G401 (cell line): ENCODE measurements at regions not wholly inside any gene's neighbourhood (a gene's known extent, or its start where the extent isn't known, plus 50 kb on each side); places are given as distances from the start of the nearest gene placed in this dataset.
"Not testable (repeated sequence)": the region's sequence is repeated elsewhere in the genome, so short reads cannot be mapped to it uniquely, and the experiment has no call there.

Experiments
- DNase-seq: peaks from one replicate; pipeline ENCODE4 v3.0.0-alpha.2; 2015; ENCODE audit warnings: low spot score
- in situ Hi-C: cut with HindIII; loops from 2 replicates; pipeline ENCODE4 v1.10.0; 2016; ENCODE audit warnings: low sequenced_read_pairs, mixed read lengths

DNA sequence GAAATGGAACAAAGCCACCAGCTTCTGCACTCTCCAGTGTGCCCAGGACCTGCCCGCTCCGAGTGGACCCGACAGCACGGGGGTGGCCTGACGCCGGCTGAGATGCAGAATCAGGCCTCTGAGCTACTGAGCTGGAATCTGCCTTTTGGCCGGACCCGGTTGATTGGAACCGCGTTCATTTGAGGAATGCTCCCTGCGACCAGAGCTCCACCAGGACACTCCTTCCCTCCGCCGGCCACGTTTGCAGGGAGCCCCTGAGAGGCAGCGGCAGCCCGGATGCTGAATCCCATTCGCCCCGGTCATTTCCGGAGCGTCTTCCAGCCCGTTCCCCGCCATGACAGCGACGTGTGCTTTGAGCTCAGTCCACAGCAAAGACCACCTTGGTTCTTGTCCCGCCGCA is 392.7 kb downstream of the THBS2 start:
- in situ Hi-C loops: no loop called here
- DNase-seq: no peak

DNA sequence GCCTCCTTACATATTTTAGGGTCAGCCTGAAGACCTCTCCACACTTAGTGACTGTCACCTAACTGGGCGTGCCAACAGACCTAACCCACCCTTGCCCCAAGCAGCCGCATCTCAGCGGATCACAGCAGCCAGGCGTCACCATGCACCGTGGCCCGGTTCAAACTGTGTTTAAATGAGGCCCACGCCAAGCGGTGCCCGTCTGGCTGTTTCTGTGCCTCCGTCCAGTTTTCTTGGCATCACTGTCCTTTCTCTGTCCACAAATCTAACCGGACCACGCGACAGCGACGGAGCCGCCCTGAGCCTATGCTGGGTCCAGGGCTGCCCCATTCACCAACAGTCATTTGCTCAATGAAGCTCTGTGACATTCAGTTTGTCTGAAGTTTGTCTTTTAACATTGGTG is 393.3 kb downstream of the THBS2 start:
- no peak for DNase-seq
- in situ Hi-C loops: no loop called here

DNA sequence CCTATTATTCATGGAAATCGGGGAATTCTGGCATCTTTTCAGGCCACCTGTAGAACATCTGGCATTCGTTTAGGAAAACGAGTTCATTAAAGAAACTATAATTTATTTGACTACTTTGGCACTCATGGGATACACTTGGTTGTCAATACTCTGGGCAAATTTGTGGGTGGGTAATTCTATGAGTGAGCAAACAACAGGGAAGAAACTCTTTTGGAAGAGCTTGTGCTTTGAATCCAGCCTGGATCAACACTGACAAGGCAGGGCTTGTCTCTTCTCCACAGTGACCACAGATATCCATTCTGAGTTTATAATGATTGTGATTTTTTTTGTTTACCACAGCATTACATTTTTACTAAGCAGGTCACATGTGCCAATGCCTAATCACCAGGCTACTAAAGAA is 394.7 kb downstream of the THBS2 start:
- in situ Hi-C loops: no loop called here
- no peak for DNase-seq

DNA sequence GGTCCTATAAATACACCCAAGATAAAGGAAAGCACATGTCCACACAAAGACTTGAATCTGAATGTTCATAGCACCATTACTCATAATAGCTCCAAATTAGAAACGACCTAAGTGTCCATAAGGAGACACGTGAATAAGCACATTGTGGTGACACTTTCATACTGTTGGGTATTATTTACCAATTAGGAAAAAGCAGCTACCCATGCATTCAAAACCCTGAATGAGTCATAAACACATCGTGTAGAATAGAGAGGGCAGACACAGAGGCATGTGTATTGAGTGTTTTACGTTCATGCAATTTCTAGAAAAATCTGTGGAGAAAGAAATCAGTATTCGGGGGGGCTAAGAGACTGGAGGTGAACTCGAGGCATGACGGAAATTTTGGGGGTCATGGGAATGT is 396.7 kb downstream of the THBS2 start:
- in situ Hi-C loops: no loop called here

DNA sequence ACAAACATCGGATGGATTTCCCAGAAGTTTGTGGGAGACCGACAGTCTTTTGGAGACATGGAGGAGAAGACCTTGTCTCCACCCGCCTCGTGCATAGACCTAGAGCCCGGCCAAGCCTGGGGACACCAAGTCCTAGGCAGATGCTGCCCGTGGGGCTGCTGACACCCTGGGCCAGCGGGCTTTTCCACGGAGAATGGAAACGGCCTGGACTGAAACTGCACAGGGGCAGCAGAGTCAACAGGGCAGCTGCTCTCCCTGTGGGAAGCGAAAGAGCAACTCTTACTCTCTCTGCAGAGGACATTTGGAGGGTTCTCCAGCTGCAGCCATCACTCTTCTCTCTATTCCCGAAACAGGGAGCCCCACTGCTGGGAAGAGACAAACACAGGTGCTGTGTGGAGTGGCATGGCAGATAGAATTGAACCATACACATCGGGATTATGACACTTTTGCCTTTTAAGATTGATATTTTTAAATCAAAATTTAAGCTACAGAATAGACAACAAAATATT is 401.2 kb downstream of the THBS2 start:
- no peak for DNase-seq
- in situ Hi-C loops: no loop called here

More for the DNA sequence above, 396.7 kb downstream of the THBS2 start:
- DNase-seq: no peak

DNA sequence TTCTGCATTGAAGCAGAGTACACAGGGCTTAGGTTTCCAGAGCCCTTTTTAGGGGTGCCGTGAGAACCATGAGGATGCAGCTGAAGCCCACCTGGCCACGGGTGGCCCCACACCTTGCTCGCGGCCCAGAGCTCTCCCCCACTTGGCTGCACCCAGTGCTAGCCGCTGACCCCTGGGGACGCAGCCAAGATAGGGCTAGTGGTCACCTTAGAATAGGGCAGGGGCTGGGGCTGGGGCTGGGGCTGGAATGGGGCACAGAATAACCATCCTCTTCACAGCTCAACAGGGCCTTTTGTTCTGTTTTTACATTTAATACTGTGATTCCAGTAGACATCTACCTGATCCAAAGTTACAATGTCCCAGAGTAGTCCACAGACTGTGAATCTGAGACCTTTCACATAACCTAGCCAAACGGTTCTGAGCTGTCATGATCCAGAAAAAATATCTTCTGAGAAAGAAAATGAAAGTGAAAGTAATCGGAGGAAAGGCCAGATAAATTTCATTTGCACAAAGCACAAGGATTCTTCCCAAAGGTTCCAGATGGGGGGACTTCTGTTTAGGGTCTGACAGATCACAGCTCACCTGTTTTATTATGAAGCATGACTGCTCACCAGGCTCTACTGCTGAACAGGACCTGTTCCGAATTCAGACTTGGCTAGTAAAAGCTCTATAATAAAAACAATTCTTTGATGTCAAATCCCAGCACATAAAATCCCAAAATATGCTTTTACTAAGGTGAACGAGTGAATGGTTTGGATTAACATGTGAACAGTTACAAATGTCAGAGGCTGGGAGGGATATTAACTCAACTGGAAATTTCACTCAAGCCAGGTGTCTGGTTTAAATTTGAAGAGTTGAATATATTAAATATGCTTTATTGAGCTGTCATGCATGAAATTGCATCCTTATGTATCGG is 401.9 kb downstream of the THBS2 start:
- no peak for DNase-seq
- in situ Hi-C loops: no loop called here

DNA sequence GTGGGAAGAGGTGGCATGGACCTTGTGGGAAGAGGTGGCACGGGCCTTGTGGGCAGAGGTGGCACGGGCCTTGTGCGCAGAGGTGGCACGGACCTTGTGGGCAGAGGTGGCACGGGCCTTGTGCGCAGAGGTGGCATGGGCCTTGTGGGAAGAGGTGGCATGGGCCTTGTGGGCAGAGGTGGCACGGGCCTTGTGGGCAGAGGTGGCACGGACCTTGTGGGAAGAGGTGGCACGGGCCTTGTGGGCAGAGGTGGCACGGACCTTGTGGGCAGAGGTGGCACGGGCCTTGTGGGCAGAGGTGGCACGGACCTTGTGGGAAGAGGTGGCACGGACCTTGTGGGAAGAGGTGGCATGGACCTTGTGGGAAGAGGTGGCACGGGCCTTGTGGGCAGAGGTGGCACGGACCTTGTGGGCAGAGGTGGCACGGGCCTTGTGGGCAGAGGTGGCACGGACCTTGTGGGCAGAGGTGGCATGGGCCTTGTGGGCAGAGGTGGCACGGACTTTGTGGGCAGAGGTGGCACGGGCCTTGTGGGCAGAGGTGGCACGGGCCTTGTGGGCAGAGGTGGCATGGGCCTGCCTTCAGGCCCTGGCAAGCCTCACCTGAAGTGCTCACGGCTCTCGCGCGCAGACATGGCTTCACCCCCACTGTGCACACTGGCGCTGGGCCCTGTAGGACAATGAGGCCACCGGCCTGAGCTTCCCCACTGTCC is 403.5 kb downstream of the THBS2 start:
- in situ Hi-C loops, DNase-seq: not testable (repeated sequence)

DNA sequence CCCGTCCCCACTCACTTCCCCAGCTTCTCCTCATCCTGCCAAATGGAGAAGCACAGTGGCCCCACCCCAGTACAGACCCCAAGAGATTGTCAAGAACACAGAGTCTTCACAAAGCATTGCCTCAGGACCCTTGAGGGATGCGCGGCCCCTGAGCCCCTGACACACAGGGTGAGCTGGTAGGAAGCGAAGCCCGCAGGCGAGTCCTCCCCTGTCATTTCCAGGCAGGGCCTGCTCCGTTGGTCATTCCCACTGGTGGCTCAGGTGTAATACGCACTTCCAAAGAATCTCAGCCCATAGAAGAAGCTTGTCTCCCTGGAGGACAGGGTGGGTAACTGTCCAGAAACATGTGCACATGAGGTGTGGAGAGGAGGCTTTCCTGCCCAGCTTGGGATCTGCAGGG is 404.2 kb downstream of the THBS2 start:
- in situ Hi-C loops: no loop called here
- no peak for DNase-seq

DNA sequence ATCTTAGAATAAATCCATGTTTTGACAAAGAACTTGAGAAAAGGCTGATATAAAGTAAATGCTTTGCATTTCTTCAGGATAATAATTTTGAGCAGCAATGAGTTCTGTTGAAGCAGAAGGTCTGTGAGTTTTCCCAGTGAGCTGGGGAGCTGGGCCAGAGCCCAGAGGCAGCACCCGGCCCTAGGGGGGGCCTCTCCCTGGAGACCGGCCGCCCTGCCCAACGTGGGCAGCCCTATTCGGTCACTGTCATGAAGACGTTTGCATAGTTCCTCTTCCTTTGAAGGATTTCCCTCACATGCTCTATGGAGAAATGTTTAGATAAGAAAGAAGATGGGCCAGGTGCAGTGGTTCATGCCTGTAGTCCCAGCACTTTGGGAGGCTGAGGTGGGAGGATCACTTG is 404.8 kb downstream of the THBS2 start:
- DNase-seq: no peak
- in situ Hi-C loops: no loop called here

DNA sequence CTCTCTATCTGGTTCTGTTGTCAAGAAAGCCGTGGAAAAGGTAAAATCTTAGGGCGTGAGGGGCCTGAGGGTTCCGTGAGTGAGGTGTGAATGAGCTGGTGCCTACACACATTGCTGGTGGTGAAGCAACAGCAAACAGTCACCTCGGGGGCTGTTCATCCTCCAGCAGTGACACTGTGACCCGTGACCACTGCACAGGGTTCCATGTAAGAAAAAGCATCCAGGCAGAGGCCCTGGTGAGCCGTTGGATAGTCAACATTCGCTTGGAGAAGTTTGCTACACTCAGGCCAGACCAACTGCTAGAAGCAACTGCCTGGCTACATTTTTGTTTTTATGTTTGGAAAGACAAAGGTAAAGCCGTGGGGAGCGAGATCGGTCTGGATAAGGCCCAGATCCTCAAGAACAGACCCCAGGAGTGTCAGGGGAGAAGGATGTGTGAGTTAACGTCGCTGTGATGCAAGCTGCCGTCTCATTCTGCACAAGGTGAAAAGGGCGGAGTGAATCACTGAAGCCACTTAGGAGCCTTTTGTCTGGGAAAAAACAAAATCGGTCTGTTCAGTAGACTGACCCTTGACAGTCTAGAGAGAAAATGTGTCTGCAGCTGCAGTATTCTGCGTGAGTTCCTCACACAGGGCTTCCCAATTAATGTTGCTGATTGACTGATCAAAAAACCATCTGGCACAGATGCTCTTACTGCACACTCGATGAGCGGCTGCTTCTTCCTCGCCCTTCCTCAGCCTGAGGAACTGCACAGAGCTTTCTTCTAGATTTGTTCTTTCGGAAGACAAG is 404.0 kb downstream of the SMOC2 start:
- in situ Hi-C loops: no loop called here

DNA sequence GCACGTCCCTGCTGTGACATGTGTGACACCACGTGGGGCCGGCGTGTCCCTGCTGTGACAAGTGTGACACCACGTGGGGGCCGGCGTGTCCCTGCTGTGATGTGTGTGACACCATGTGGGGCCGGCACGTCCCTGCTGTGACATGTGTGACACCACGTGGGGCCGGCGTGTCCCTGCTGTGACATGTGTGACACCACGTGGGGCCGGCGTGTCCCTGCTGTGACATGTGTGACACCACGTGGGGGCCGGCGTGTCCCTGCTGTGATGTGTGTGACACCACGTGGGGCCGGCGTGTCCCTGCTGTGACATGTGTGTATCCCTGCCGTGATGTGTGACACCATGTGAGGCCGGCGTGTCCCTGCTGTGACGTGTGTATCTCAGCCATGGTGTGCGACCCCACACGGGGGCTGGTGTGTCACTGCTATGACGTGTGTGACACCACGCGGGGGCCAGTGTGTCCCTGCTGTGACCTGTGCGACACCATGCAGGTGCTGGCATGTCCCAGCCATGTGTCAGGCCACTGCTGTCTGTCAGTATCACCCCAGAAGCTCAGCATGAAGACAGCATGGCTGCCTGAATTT is 401.7 kb downstream of the SMOC2 start:
- DNase-seq, in situ Hi-C loops: not testable (repeated sequence)

More for the DNA sequence above, 404.0 kb downstream of the SMOC2 start:
- DNase-seq: no peak

DNA sequence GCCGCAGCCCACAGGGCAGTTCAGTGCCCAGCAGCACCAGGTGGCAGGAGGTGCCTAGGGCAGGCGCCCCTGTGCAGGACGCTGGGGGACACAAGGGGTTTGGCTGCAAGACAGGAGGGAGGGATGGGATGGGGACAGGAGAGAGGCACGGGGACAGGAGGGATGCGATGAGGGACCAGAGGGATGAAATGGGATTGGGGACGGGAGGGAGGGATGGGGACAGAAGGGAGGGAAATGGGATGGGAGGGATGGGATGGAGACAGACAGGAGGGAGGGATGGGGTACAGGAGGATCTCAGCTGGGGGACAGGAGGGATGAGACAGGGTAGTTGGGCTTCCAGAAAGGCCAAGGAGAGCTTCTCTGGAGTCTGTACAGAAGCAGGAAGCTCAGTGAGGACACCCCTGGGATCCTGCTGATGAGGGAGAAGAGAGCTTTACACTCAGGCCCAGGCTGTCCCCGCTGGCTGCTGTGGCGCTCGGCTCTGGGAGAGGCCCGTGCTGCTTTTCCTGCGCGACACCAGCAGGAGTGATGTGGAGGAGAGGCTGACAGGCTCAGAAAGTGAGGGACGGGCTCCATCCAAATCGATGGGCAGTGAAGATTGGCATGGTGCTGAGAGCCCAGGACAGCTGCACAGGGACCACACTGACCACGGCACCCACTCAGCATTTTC is 400.8 kb downstream of the SMOC2 start:
- no peak for DNase-seq

DNA sequence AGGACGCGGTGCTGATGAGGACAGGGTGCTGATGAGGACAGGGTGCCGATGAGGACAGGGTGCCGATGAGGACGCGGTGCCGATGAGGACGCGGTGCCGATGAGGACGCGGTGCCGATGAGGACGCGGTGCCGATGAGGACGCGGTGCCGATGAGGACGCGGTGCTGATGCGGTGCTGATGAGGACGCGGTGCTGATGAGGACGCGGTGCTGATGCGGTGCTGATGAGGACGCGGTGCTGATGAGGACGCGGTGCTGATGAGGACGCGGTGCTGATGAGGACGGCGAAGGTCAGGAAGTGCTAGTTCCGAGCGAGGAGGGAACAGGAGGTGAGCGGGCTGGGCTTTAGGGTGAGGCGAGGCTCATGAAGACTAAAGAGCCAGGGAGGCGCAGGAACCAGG is 399.9 kb downstream of the SMOC2 start:
- DNase-seq, in situ Hi-C loops: not testable (repeated sequence)

More for the DNA sequence above, 400.8 kb downstream of the SMOC2 start:
- in situ Hi-C loops: no loop called here

DNA sequence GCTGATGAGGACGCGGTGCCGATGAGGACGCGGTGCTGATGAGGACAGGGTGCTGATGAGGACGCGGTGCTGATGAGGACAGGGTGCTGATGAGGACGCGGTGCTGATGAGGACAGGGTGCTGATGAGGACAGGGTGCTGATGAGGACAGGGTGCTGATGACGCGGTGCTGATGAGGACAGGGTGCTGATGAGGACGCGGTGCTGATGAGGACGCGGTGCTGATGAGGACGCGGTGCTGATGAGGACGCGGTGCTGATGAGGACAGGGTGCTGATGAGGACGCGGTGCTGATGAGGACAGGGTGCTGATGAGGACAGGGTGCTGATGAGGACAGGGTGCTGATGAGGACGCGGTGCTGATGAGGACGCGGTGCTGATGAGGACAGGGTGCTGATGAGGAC is 399.3 kb downstream of the SMOC2 start:
- DNase-seq: not testable (repeated sequence)

DNA sequence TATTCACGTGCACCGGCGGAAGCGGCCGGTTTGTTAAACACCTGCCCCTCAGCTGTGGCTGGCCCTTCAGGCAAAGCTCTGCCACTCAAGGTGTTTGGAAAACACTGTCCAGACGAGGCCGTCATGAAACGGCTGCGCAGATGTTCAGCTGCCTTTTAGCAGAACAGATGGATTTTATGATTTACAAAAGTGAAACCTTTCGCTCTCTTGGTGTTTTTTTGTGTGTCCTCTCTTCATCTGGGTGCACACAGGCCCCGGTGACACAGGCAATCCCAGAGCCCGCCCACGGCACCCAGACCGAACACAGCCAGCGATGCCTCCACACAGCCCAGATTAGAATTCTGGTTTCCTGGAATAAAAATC is 397.0 kb downstream of the SMOC2 start:
- in situ Hi-C loops: no loop called here
- DNase-seq: no peak

More for the DNA sequence above, 399.3 kb downstream of the SMOC2 start:
- in situ Hi-C loops: not testable (repeated sequence)

DNA sequence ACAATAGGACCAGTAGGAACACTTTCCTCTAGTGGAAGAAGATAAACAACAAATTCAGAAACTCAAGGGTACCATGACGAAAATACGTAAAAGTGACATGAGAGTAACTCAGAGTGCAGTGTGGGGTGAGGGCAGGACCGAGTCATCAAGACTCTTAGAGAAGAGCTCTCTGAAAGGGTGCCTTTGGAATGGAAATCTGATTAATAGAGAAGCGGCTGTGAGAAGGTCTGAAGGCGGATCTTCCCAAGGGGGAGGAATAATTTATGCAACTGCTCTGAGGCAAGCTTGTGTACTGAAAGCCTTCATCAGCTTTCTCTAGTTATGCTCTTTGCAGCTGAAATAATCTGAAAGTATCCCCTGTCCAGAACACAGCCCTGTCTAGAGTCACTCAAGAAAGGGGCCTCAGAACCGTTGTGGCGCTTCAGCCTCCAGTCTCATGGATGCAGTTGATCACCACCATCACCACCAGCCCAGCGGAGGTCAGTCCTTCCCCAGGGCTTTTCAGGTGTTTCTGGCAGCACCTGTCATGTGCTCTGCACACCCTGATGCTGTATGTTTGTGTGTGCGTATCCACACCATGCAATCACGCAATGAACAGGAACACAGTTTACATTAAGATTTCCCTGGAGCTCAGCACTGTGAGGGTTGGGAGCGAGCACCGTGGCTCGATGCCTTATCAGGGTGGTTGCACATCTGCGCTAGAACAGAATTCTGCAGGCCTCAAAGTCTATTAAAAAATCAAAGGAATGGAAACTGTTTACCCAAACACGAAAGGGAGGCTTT is 396.5 kb downstream of the SMOC2 start:
- DNase-seq: no peak
- in situ Hi-C loops: no loop called here

DNA sequence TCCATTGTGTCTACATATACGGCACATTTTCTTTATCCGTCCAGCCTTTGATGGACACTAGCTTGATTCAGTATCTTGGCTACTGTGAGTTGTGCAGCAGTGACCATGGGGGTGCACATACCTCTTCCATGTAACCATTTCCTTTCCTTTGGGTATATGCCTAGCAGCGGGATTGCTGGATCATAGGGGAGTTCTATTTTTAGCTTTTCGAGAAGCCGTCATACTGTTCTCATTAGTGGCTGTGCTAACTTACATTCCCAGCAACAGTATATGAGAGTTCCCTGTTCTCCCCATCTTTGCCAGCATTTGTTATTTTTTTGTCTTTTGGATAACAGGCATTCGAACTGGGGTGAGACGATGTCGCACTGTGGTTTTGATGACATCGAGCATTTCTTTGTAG is 395.0 kb downstream of the SMOC2 start:
- DNase-seq: no peak
- in situ Hi-C loops: no loop called here

DNA sequence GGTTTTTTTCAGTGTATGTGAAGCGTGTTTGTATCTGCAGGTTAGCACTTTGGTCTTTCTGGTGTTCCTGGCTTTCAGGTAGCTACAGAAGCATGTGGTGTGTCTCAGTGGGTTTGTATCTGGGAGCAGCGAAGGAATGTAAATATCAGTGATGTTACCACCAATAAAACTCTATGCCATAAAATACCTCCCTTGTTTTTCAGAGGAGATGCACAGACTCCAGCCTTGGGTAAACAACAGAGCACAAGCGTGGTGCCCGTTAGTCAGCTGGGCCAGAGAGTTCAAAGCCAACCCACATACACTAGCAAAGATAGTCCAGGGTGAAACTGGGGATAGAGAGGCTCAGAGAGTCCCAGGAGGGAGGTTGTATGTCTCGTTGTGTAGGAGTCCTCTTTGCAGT is 393.8 kb downstream of the SMOC2 start:
- in situ Hi-C loops: no loop called here

More for the DNA sequence above, 393.8 kb downstream of the SMOC2 start:
- no peak for DNase-seq
